ENCODE measurements at regions not wholly inside any gene's neighbourhood (a gene's known extent, or its start where the extent isn't known, plus 50 kb on each side); places are given as distances from the start of the nearest gene placed in this dataset.

GRCh38 chr2:147630585-147630984, 214.2 kb upstream of the ACVR2A start:
- no peaks in the 10 kb centered on the region for H3K4me1 ChIP-seq (ENCODE audit: insufficient read depth)
- no peak overlapping the region for H3K4me3 ChIP-seq
- no peak overlapping the region for H3K27ac ChIP-seq
- 64 to 85% (median 74%) methylated on average over 6 of the region's 6 CpGs for WGBS, 3 donors
- H3K36me3 ChIP-seq: no peaks in the 10 kb centered on the region
- no peaks in the 10 kb centered on the region for H3K9me3 ChIP-seq
- no peak for DNase-seq
- H3K27me3 ChIP-seq: no peaks in the 10 kb centered on the region
- intact Hi-C loops (cut with DNase I): no loop called here
- TF ChIP-seq EP300 (IDR thresholded peaks at IDR 0.05): no peak

DNA sequence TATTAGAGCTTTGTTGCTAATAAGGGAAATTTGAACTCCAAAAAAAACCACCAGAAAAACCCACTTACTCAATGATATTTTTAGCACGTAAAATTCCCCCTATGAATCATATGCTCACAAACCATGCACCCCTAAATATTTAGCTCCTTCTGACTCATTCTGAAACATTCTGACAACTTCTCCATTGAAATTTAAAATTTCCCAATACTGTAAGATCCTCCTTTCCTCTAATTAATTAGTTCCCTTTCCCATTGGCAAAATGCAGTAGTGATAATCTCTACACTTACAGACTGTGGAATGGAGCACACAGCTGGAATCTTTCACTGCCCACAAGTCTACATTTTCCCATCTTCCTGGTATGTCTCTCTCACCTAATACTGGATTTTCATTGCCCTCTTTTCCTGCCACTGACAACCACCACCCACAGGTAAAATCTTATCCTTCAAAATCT, 215.8 kb upstream of the ACVR2A start:
- WGBS, 3 donors: 64 to 75% (median 73%) methylated on average over 1 of the region's 1 CpG
- intact Hi-C loops (cut with DNase I): no loop called here
- TF ChIP-seq EP300 (IDR thresholded peaks at IDR 0.05) (no peak), POLR2A (IDR thresholded peaks at IDR 0.05) (no peak)
- TF ChIP-seq, protein P1, sequence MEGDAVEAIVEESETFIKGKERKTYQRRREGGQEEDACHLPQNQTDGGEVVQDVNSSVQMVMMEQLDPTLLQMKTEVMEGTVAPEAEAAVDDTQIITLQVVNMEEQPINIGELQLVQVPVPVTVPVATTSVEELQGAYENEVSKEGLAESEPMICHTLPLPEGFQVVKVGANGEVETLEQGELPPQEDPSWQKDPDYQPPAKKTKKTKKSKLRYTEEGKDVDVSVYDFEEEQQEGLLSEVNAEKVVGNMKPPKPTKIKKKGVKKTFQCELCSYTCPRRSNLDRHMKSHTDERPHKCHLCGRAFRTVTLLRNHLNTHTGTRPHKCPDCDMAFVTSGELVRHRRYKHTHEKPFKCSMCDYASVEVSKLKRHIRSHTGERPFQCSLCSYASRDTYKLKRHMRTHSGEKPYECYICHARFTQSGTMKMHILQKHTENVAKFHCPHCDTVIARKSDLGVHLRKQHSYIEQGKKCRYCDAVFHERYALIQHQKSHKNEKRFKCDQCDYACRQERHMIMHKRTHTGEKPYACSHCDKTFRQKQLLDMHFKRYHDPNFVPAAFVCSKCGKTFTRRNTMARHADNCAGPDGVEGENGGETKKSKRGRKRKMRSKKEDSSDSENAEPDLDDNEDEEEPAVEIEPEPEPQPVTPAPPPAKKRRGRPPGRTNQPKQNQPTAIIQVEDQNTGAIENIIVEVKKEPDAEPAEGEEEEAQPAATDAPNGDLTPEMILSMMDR (IDR thresholded peaks at IDR 0.05): no peak
- DNase-seq: no peak
- Histone ChIP-seq H3K9me3 (no peaks in the 10 kb centered on the region), H3K27ac (no peak overlapping the region), H3K36me3 (no peaks in the 10 kb centered on the region), H3K27me3 (no peaks in the 10 kb centered on the region), H3K4me3 (no peak overlapping the region), H3K4me1 (ENCODE audit: insufficient read depth) (no peaks in the 10 kb centered on the region)

DNA sequence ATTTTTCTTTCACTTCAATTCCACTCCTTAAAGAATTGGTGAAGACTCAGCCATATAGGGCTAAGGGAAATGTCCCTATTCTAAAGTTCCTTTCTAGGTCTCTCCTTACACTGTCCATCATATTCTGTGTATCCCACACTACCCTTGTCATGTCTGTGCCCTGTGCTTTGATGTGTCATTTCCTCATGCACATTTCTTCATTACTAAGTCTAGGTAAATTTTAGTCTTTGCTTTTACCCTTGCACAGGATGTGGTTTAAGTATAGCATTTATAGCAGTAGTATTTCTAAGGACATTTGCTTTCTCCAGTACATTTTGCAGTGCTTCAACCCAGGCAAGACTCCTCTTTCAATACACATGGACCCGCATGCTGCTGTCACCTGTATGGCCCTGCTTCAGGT, 221.5 kb upstream of the ACVR2A start:
- H3K27me3 ChIP-seq: no peaks in the 10 kb centered on the region
- no peaks in the 10 kb centered on the region for H3K9me3 ChIP-seq
- no peak overlapping the region for H3K4me3 ChIP-seq
- intact Hi-C loops (cut with DNase I): no loop called here
- H3K36me3 ChIP-seq: no peaks in the 10 kb centered on the region
- TF ChIP-seq EP300 (IDR thresholded peaks at IDR 0.05): no peak
- TF ChIP-seq, protein P1 (IDR thresholded peaks at IDR 0.05): no peak
- TF ChIP-seq POLR2A (IDR thresholded peaks at IDR 0.05): no peak
- WGBS, 3 donors: 79 to 97% (median 95%) methylated on average over 1 of the region's 1 CpG
- no peak for DNase-seq
- no peak overlapping the region for H3K27ac ChIP-seq
- no peaks in the 10 kb centered on the region for H3K4me1 ChIP-seq (ENCODE audit: insufficient read depth)

- no peak overlapping the region for H3K4me3 ChIP-seq
- no peak overlapping the region for H3K27ac ChIP-seq
- intact Hi-C loops (cut with DNase I): no loop called here
Observed at GRCh38 chr2:147621656-147622197, 223.1 kb upstream of the ACVR2A start.

GRCh38 chr2:147619808-147620207, 225.0 kb upstream of the ACVR2A start:
- H3K36me3 ChIP-seq: no peaks in the 10 kb centered on the region
- TF ChIP-seq EP300 (IDR thresholded peaks at IDR 0.05): no peak
- TF ChIP-seq, protein P1 (IDR thresholded peaks at IDR 0.05): no peak
- TF ChIP-seq POLR2A (IDR thresholded peaks at IDR 0.05): no peak
- intact Hi-C loops (cut with DNase I): no loop called here
- no peak overlapping the region for H3K4me3 ChIP-seq
- H3K27ac ChIP-seq: no peak overlapping the region
- no peak for DNase-seq
- H3K27me3 ChIP-seq: no peaks in the 10 kb centered on the region
- no peaks in the 10 kb centered on the region for H3K9me3 ChIP-seq
- 95 to 97% (median 96%) methylated on average over 4 of the region's 4 CpGs for WGBS, 3 donors
- H3K4me1 ChIP-seq (ENCODE audit: insufficient read depth): no peaks in the 10 kb centered on the region

More at GRCh38 chr2:147621656-147622197, 223.1 kb upstream of the ACVR2A start:
- no peaks in the 10 kb centered on the region for H3K4me1 ChIP-seq (ENCODE audit: insufficient read depth)
- WGBS, 3 donors: 89 to 90% (median 89%) methylated on average over 3 of the region's 3 CpGs
- H3K9me3 ChIP-seq: no peaks in the 10 kb centered on the region
- no peak for DNase-seq
- H3K27me3 ChIP-seq: no peaks in the 10 kb centered on the region
- TF ChIP-seq EP300 (IDR thresholded peaks at IDR 0.05): no peak
- TF ChIP-seq, protein P1 (IDR thresholded peaks at IDR 0.05): no peak
- TF ChIP-seq POLR2A (IDR thresholded peaks at IDR 0.05): no peak
- no peaks in the 10 kb centered on the region for H3K36me3 ChIP-seq
